Osteocyte (in vitro differentiated cells): ENCODE measurements at regions not wholly inside any gene's neighbourhood (a gene's known extent, or its start where the extent isn't known, plus 50 kb on each side); places are given as distances from the start of the nearest gene placed in this dataset.

Source experiments
- DNase-seq: peaks from one replicate; pipeline ENCODE4 v3.0.0; 2021; ENCODE audit warnings: mixed read lengths; ENCODE audit not compliant: unreplicated experiment; ENCODE audit errors: extremely low spot score
- H3K27ac Mint-ChIP-seq: one replicate; pipeline ENCODE4 v1.8.0; 2021; ENCODE audit warnings: mild to moderate bottlenecking, mixed read lengths; ENCODE audit not compliant: unreplicated experiment
- H3K27me3 Mint-ChIP-seq: one replicate; pipeline ENCODE4 v1.8.0; 2021; ENCODE audit warnings: mixed read lengths; ENCODE audit not compliant: unreplicated experiment
- H3K36me3 Mint-ChIP-seq: one replicate; pipeline ENCODE4 v1.8.0; 2021; ENCODE audit warnings: mixed read lengths; ENCODE audit not compliant: unreplicated experiment
- H3K4me1 Mint-ChIP-seq: one replicate; pipeline ENCODE4 v1.8.0; 2021; ENCODE audit warnings: mixed read lengths; ENCODE audit not compliant: unreplicated experiment
- H3K4me3 Mint-ChIP-seq: one replicate; pipeline ENCODE4 v1.8.0; 2021; ENCODE audit warnings: mild to moderate bottlenecking, moderate library complexity, mixed read lengths; ENCODE audit not compliant: unreplicated experiment
- H3K9me3 Mint-ChIP-seq: one replicate; pipeline ENCODE4 v1.8.0; 2021; ENCODE audit warnings: mixed read lengths; ENCODE audit not compliant: unreplicated experiment
- CTCF ChIP-seq: fragments of 200-600 bp; sonication (generic); IDR thresholded peaks from 2 replicates; pipeline ENCODE4 v1.5.0; 2021; ENCODE audit warnings: antibody characterized with exemption, mild to moderate bottlenecking, moderate library complexity

GRCh38 chr1:105359457-105359856, 1609.8 kb downstream of the AMY1C start:
- H3K9me3 Mint-ChIP-seq: peaks cover 4% of the 10 kb centered on the region
- H3K27me3 Mint-ChIP-seq: no peaks in the 10 kb centered on the region
- H3K27ac Mint-ChIP-seq: no peak overlapping the region
- DNase-seq: no peak
- H3K36me3 Mint-ChIP-seq: no peaks in the 10 kb centered on the region
- H3K4me1 Mint-ChIP-seq: no peaks in the 10 kb centered on the region
- no peak for TF ChIP-seq CTCF
- H3K4me3 Mint-ChIP-seq: no peak overlapping the region

- H3K36me3 Mint-ChIP-seq: no peaks in the 10 kb centered on the region
- H3K4me3 Mint-ChIP-seq: no peak overlapping the region
- no peak for TF ChIP-seq CTCF
- H3K4me1 Mint-ChIP-seq: no peaks in the 10 kb centered on the region
- no peak overlapping the region for H3K27ac Mint-ChIP-seq
- no peaks in the 10 kb centered on the region for H3K27me3 Mint-ChIP-seq
- peaks cover 4% of the 10 kb centered on the region for H3K9me3 Mint-ChIP-seq
- DNase-seq: no peak
Observed at GRCh38 chr1:105362438-105362837, 1612.7 kb downstream of the AMY1C start.

- H3K36me3 Mint-ChIP-seq: no peaks in the 10 kb centered on the region
- H3K4me1 Mint-ChIP-seq: no peaks in the 10 kb centered on the region
- no peaks in the 10 kb centered on the region for H3K27me3 Mint-ChIP-seq
- H3K27ac Mint-ChIP-seq: no peak overlapping the region
- no peak overlapping the region for H3K4me3 Mint-ChIP-seq
- DNase-seq: no peak
- TF ChIP-seq CTCF: no peak
- H3K9me3 Mint-ChIP-seq: no peaks in the 10 kb centered on the region
Observed at GRCh38 chr1:105368446-105368845, 1618.7 kb downstream of the AMY1C start.

- no peak overlapping the region for H3K4me3 Mint-ChIP-seq
- no peak for TF ChIP-seq CTCF
- no peaks in the 10 kb centered on the region for H3K36me3 Mint-ChIP-seq
- DNase-seq: no peak
- no peaks in the 10 kb centered on the region for H3K4me1 Mint-ChIP-seq
- no peak overlapping the region for H3K27ac Mint-ChIP-seq
- no peaks in the 10 kb centered on the region for H3K27me3 Mint-ChIP-seq
- H3K9me3 Mint-ChIP-seq: peaks cover 9% of the 10 kb centered on the region
Observed at GRCh38 chr1:105373681-105374080, 1624.0 kb downstream of the AMY1C start.

- H3K4me3 Mint-ChIP-seq: no peak overlapping the region
- H3K27ac Mint-ChIP-seq: no peak overlapping the region
- H3K36me3 Mint-ChIP-seq: no peaks in the 10 kb centered on the region
- H3K4me1 Mint-ChIP-seq: no peaks in the 10 kb centered on the region
- H3K27me3 Mint-ChIP-seq: peaks cover 2% of the 10 kb centered on the region
- DNase-seq: no peak
- no peaks in the 10 kb centered on the region for H3K9me3 Mint-ChIP-seq
- no peak for TF ChIP-seq CTCF
Observed at GRCh38 chr1:105386489-105386888, 1636.8 kb downstream of the AMY1C start.
